ENCODE measurements at regions not wholly inside any gene's neighbourhood (a gene's known extent, or its start where the extent isn't known, plus 50 kb on each side); places are given as distances from the start of the nearest gene placed in this dataset.
"Not testable (repeated sequence)": the region's sequence is repeated elsewhere in the genome, so short reads cannot be mapped to it uniquely, and the experiment has no call there.

DNA sequence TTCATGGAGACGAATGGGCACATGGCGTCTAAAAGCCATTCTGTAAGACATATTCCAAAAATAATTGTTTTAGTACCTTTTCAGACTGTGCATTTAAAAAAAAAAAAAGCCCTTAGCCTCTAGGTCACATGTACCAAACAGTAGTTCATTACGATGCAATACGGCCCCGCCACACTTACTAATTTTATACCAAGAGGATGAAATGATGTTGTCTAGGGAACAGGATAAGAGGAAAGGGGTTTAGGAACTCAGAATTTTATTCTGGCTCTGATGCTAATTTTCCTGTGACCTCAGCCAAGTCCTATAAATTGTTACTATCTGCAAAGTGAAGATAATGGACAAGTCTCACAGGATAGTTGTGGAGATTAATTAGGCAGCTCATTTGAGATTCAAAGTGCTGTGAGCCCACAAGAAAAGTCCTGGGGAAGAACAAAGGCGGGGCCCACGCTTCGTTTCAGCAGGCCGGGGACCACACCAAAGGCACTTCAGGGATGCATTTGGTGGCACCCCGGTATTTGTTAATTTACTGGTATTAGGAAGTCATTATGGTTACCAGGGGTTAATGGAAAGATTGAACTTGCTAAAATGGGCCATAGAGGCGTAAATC lies 511.1 kb downstream of the IRS2 start:
- no peak for DNase-seq (ENCODE audit: low read depth)

DNA sequence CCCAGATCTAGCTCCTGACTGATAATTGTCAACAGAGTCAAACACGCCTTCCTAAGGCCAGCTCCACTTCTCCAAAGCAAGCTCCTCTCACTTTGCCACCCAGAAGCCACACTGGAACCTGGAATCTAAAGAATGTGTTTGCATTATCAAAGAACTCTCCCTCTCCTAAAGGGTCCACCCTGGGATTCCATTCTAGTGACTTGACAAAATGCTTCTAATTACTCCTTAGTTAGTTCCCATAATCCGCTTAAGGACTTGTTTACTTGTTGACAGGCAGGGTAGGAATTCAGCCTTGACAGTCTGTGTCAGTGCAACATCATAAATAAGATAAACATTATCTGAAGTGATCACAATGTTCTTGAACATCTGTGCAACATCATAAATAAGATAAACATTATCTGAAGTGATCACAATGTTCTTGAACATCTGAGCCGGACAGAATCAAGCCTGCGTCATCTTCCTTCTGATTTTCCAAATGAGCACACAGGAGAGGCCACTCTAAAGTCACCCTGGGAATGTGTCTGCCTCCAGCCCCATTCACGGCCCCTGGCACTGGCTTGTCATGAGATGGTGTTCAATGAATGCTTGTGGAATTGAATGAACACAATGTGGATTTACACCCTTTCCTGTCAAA lies 512.1 kb downstream of the IRS2 start:
- no peak for DNase-seq (ENCODE audit: low read depth)

DNA sequence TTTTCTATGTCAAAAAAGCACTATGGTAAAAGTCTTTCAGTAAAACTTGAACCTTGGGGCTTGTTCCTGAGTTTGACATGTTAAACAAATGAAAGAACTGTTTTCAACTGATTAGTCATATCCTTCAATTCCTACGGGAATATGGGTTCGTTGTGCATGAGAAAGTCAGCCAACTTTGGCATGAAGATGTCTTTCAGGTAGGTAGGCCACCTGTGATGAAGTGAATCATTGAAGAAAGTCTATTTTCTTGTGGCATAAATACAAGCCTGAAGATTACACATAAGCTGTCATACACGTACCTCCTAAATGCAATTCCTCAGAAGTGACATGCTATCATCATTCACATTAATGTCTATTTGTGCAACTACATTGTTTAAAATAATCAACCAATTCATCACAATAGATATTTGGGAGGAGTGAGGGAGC lies 513.0 kb downstream of the IRS2 start:
- no peak for DNase-seq (ENCODE audit: low read depth)

DNA sequence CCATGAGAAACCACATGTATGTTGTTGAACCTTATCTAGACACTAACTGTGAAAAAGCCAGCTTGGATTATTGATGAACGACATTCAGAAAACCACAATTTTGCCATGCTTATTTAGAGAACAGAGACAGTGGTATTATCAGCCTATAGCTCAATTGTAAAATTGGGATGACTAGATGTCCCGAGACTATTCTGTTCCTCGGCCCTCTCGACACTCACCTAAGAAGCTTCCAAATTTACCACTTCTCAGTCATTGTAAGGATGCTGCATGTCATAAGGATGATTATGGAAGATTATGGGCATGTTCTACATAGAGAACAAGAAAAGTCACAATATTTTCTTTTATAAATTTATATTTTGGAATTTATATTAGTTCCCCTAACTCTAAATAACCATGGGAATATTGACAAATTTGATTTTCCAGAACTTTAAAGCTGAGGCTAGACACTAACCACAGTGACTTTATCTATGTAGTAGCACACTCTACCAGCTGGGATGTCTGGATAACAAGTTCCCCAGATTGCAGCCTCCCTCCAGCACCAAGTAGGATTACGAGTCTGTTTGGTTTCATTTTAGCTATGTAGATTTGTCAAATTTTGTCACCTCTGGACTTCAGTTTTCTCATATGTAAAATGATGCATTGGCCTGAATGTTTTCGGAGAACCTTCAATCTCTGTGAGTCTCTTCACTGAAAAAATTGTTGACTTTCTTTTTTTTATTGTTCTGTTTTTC lies 513.6 kb downstream of the IRS2 start:
- no peak for DNase-seq (ENCODE audit: low read depth)

DNA sequence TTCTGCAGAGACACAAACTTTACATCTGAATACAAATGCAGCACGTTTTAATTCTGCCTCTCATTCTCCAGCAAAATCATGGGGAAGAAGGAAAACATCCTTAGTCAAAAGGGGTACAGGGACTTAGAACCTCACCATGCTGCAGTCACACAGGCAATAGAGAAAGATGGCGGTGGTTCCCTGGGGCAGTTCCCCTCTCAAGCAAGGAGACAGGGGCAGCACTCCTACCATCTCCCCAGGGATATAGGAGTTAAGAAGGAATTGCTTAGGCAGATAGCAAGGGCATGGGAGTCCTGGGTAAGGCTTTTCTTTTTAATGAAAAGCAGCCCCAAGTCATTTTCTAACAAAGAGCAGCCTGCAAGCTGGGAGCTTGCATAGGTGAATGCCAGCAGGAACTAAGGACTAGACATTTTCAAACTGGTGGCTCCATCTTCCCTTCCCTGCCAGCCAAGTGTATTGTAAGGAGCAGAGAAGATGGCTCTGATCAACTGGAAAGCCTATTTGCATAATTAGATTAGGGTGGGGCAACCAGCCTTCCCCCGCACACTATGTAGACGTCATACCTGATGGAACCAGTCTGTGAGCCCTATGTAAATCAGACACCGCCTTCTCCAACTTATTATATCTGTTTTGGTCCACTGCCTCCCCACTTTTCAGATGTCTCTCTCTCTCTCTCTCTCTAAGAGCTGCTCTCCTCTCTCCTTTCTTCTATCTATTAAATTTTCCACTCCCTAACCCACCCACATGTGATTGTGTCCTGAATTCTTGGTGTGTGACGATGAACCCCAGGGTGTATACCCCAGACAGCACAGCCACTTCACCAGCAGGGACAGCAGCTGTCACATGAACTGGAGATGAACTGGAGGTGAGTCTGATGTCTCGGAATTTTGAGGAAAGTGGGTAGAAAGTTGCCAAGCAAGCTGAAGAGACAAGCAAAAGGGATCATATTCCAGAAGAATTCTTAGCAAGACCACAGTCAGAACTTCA lies 514.5 kb downstream of the IRS2 start:
- no peak for DNase-seq (ENCODE audit: low read depth)

DNA sequence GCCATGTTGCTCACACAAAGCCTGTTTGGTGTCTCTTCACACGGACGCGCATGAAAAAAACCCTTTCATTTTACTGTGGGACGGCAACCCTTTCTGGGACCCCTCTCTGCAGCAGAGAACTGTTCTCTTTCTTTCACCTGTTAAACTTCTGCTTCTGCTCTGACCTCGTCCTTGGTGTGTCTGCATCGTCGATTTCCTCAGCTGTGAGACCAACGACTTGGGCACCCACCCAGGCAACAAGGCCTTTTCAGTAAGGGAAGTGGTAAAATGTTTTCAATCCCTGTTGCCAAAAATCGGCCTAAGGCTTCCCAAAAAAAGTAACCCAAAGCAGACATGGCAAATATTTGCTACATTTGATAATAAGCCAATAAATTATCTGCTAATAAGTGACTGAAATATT lies 515.3 kb downstream of the IRS2 start:
- DNase-seq (ENCODE audit: low read depth) = no peak

DNA sequence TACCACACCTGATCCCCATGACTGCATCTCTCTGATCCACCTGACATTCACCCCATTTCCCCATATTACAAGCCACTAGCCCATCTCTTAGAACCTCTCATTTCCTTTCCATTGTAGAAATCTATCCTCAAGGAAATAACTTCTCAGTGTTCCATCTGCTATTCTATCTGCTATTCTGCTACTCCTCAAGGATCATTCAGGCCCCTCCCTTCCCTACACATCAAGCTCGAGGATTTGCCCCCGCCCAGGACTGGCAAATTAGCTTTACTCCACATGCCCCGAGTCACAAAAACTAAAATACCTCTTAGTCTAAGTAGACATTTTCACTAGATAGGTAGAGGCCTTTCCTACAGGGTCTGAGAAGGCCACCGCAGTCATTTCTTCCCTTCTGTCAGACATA lies 517.0 kb downstream of the IRS2 start:
- not testable (repeated sequence) for DNase-seq (ENCODE audit: low read depth)

DNA sequence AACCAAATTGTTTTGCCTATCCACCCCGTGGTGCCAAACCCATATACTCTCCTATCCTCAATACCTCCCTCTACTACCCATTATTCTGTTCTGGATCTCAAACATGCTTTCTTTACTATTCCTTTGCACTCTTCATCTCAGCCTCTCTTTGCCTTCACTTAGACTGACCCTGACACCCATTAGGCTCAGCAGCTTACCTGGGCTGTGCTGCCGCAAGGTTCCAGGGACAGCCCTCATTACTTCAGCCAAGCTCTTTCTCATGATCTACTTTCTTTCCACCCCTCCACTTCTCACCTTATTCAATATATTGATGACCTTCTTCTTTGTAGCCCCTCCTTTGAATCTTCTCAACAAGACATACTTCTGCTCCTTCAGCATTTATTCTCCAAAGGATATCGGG lies 517.9 kb downstream of the IRS2 start:
- not testable (repeated sequence) for DNase-seq (ENCODE audit: low read depth)

DNA sequence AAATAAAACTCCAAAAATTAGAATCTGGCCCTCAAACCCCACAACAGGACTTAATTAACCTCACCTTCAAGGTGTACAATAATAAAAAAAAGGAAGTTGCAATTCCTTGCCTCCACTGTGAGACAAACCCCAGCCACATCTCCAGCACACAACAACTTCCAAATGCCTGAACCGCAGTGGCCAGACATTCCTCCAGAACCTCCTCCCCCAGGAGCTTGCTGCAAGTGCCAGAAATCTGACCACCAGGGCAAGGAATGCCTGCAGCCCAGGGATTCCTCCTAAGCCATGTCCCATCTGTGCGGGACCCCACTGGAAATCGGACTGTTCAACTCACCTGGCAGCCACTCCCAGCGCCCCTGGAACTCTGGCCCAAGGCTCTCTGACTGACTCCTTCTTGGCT lies 519.0 kb downstream of the IRS2 start:
- DNase-seq (ENCODE audit: low read depth) = not testable (repeated sequence)

DNA sequence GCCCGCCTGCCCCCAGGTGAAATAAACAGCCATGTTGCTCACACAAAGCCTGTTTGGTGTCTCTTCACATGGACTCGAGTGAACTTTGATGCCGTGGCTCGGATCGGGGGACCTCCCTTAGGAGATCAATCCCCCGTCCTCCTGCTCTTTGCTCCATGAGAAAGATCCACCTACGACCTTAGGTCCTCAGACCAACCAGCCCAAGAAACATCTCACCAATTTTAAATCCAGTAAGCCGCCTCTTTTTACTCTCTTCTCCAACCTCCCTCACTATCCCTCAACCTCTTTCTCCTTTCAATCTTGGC lies 521.0 kb downstream of the IRS2 start:
- DNase-seq (ENCODE audit: low read depth) = not testable (repeated sequence)

DNA sequence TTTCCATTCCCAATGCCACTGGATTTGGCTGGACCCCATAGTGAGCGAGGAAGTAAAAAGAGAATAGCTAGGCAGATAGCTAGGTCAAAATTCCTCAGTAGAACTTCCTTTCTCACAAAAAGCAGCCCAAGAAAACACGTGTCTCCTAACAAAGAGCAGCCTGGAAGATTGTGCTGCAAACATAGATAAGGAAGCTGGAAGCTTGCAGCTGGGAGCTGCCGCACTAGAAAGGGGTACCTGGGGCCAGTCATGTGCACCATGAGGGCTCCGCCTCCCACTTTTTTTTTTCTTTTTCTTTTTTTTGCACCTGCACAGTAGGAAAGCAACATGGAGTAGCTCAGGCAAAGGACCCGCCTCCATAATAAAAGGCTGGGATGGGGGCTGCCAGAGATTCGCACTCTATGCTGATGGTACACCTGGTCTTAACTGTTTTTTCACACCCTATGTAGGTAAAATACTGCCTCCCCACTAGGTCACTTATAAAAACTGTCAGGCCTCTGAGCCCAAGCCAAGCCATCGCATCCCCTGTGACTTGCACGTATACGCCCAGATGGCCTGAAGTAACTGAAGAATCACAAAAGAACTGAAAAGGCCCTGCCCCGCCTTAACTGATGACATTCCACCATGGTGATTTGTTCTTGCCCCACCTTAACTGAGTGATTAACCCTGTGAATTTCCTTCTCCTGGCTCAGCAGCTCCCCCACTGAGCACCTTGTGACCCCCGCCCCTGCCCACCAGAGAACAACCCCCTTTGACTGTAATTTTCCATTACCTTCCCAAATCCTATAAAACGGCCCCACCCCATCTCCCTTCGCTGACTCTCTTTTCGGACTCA lies 521.6 kb downstream of the IRS2 start:
- DNase-seq (ENCODE audit: low read depth) = not testable (repeated sequence)

DNA sequence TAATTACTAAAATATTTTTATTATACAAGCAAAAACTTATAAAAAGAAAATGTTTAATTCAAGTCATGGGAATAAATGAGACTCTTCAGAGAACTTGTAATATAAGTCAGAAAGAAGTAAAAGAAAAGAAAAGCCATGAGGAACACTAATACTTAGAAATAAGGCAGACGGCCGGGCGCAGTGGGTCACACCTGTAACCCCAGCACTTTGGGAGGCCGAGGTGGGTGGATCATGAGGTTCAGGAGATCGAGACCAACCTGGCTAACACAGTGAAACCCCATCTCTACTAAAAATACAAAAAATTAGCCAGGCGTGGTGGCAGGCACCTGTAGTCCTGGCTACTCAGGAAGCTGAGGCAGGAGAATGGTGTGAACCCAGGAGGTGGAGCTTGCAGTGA lies 528.6 kb downstream of the IRS2 start:
- DNase-seq (ENCODE audit: low read depth) = not testable (repeated sequence)
